ENCODE measurements at regions not wholly inside any gene's neighbourhood (a gene's known extent, or its start where the extent isn't known, plus 50 kb on each side); places are given as distances from the start of the nearest gene placed in this dataset.

GRCh38 chrX:15926622-15927021, 72.0 kb upstream of the AP1S2 start:
- H3K23ac ChIP-seq (ENCODE audit: insufficient read length, low read depth, low read length): no peak overlapping the region
- no CpG with 5 or more reads among the region's 1 CpG for WGBS (ENCODE audit: extremely low coverage, insufficient read length, low lambda C conversion rate)
- no peak overlapping the region for H4K8ac ChIP-seq (replicated peaks; ENCODE audit: insufficient read length, low read depth, low read length)
- DNase-seq: no peak
- TF ChIP-seq CTCF (conservative IDR thresholded peaks at IDR 0.05): no peak
- H3T11ph ChIP-seq (ENCODE audit: low read length): no peak overlapping the region
- H3K14ac ChIP-seq (ENCODE audit: insufficient read depth, low read length): no peak overlapping the region
- H3K23me2 ChIP-seq (ENCODE audit: insufficient read length, low read depth, low read length, poor library complexity, severe bottlenecking): no peaks in the 10 kb centered on the region
- H3K18ac ChIP-seq (ENCODE audit: insufficient read length, low read depth, low read length): no peak overlapping the region
- H3K4me1 ChIP-seq (ENCODE audit: insufficient read depth, low read length): peaks cover 7% of the 10 kb centered on the region
- no peak overlapping the region for H2BK15ac ChIP-seq (ENCODE audit: low read depth, low read length)
- Mint-ChIP-seq H3K4me1 (peaks cover 22 to 28% of the 10 kb centered on the region in 2 experiments), H3K4me3 (no peak overlapping the region), H3K27ac (no peak overlapping the region; a peak in 1 of 7 replicates), H3K9me3 (peaks cover 7 to 11% of the 10 kb centered on the region in 2 experiments; a peak in 4 of 5 replicates), H3K27me3 (ENCODE audit: low read depth) (no peaks in the 10 kb centered on the region), H3K36me3 (ENCODE audit: insufficient read depth in 1 of 3, low read depth in 3 of 3) (peaks cover 0 to 22% (median 11%) of the 10 kb centered on the region in 3 experiments; a peak in 5 of 7 replicates)
- H2AFZ ChIP-seq (ENCODE audit: low read length): no peak overlapping the region
- H2AK5ac ChIP-seq (ENCODE audit: insufficient read length, low read length): no peak overlapping the region
- H2BK5ac ChIP-seq (ENCODE audit: insufficient read length, low read length): no peak overlapping the region
- no peak overlapping the region for H3K27ac ChIP-seq (ENCODE audit: insufficient read length, low read depth, low read length)
- H3K9ac ChIP-seq (ENCODE audit: extremely low read depth, insufficient read length, low read length): no peak overlapping the region
- H3K27me3 ChIP-seq (ENCODE audit: insufficient read depth, low read length): no peaks in the 10 kb centered on the region
- no peak overlapping the region for H2BK20ac ChIP-seq (ENCODE audit: low read depth, low read length, poor library complexity, severe bottlenecking)
- no peaks in the 10 kb centered on the region for H3K79me2 ChIP-seq (ENCODE audit: insufficient read depth, low read length)
- H4K20me1 ChIP-seq (ENCODE audit: control insufficient read depth, insufficient read depth, insufficient read length): no peaks in the 10 kb centered on the region
- no peaks in the 10 kb centered on the region for H3K79me1 ChIP-seq (ENCODE audit: insufficient read depth, low read depth, low read length, poor library complexity, severe bottlenecking)
- no peak overlapping the region for H2BK12ac ChIP-seq (ENCODE audit: insufficient read length, low read depth, low read length)
- H3K4ac ChIP-seq (ENCODE audit: low read depth, low read length): no peak overlapping the region
- no peak overlapping the region for H4K91ac ChIP-seq (ENCODE audit: insufficient read length, low read depth, low read length)
- H2BK120ac ChIP-seq (ENCODE audit: low read depth, low read length, poor library complexity, severe bottlenecking): no peak overlapping the region
- no peak overlapping the region for H4K5ac ChIP-seq (ENCODE audit: insufficient read length, low read depth, low read length)
- H3K9me3 ChIP-seq (ENCODE audit: control insufficient read depth, low read depth, low read length): no peaks in the 10 kb centered on the region
- no peak overlapping the region for H3K4me2 ChIP-seq (ENCODE audit: insufficient read depth, insufficient read length, low read length)
- H3K56ac ChIP-seq (ENCODE audit: insufficient read length, low read depth, low read length): no peak overlapping the region
